HCT116 (cell line): ENCODE measurements at regions not wholly inside any gene's neighbourhood (a gene's known extent, or its start where the extent isn't known, plus 50 kb on each side); places are given as distances from the start of the nearest gene placed in this dataset.

Source experiments
- ATAC-seq: fragments of 200-7000 bp; cut with Tn5 transposase; 2 replicates; pipeline ENCODE4 v1.9.1; 2020; ENCODE audit warnings: mild to moderate bottlenecking, moderate library complexity
- BruUV-seq: library from RNA; stranded (reverse); fragments of 400-500 nt; replicated peaks from 2 replicates; lab custom pipeline; 2021; lab: Mats Ljungman, UMichigan
- CTCF ChIA-PET: fragments of 300-600 bp; sonication (Branson Sonifier 250); formaldehyde crosslinking; loops from one replicate; lab custom pipeline; 2021; ENCODE audit warnings: antibody characterized with exemption; lab: Charles Lee
- POLR2A ChIA-PET: fragments of 300-600, 350-600 bp; sonication (Branson Sonifier 250); formaldehyde crosslinking; loops from one replicate; lab custom pipeline; 2021; ENCODE audit warnings: antibody characterized with exemption; lab: Charles Lee
- RAD21 ChIA-PET, 2 experiments: fragments of 300-600 bp; sonication (Branson Sonifier 250); formaldehyde crosslinking; loops; one replicate each; lab custom pipeline; 2023; ENCODE audit warnings: low total read pairs in 2 of 2; ENCODE audit not compliant: uncharacterized antibody in 2 of 2, unreplicated experiment in 2 of 2, low non-redundant PET in 1 of 2; lab: Charles Lee
- DNase-seq: peaks from one replicate; pipeline ENCODE4 v3.0.0-alpha.2; 2010; ENCODE audit warnings: low read depth, low spot score
- H2AFZ ChIP-seq: fragments of 200-600 bp; shearing (Covaris generic), sonication (generic); 2 replicates; pipeline ENCODE4 v1.6.1; 2017; ENCODE audit warnings: low read depth, mixed run types, mixed read lengths, antibody characterized with exemption, low read length; ENCODE audit not compliant: poor library complexity, severe bottlenecking
- H3K27ac ChIP-seq: 2 replicates; pipeline ENCODE4 v1.5.1; 2012; ENCODE audit warnings: low read depth, low read length
- H3K27me3 ChIP-seq: fragments of 200-600 bp; sonication (generic); 2 replicates; pipeline ENCODE4 v1.6.1; 2016; ENCODE audit warnings: mixed run types, low read length, mixed read lengths; ENCODE audit not compliant: insufficient read depth
- H3K36me3 ChIP-seq, 2 experiments: fragments of 200-500 bp in 1 of 2; fragments of 200-600 bp in 1 of 2; sonication (Bioruptor generic) in 1 of 2; sonication (generic) in 1 of 2; 2 replicates each; pipeline versions ENCODE4 v1.5.1 to v1.6.1; 2014 to 2016; ENCODE audit warnings: low read length in 2 of 2, inconsistent platforms in 1 of 2, mixed read lengths in 1 of 2, mixed run types in 1 of 2; ENCODE audit not compliant: insufficient read depth in 2 of 2, control insufficient read depth in 1 of 2
- H3K4me1 ChIP-seq, 2 experiments: fragments of 200-600 bp in 1 of 2; sonication (generic) in 1 of 2; 2 replicates each; pipeline versions ENCODE4 v1.5.1 to v1.6.1; 2012 to 2017; ENCODE audit warnings: low read length in 2 of 2, inconsistent platforms in 1 of 2, mild to moderate bottlenecking in 1 of 2, mixed read lengths in 1 of 2, mixed run types in 1 of 2, moderate library complexity in 1 of 2; ENCODE audit not compliant: insufficient read depth in 2 of 2, control insufficient read depth in 1 of 2
- H3K4me2 ChIP-seq: fragments of 200-600 bp; sonication (generic); 2 replicates; pipeline ENCODE4 v1.6.1; 2017; ENCODE audit warnings: mixed run types, low read length, mixed read lengths
- H3K4me3 ChIP-seq, 2 experiments: fragments of 200-600 bp in 1 of 2; sonication (generic) in 1 of 2; replicated peaks in 1 of 2; 2 replicates each; pipeline ENCODE4 v1.5.1; 2011 to 2016; ENCODE audit warnings: low read length in 2 of 2, control low read depth in 1 of 2, low read depth in 1 of 2, mild to moderate bottlenecking in 1 of 2, mixed read lengths in 1 of 2, mixed run types in 1 of 2
- H3K79me2 ChIP-seq: fragments of 200-600 bp; sonication (generic); 2 replicates; pipeline ENCODE4 v1.6.1; 2017; ENCODE audit warnings: mild to moderate bottlenecking, mixed run types, low read length, moderate library complexity, mixed read lengths; ENCODE audit not compliant: insufficient read depth
- H3K9ac ChIP-seq: fragments of 200-600 bp; sonication (generic); 2 replicates; pipeline ENCODE4 v1.6.1; 2016; ENCODE audit warnings: low read length, mixed read lengths
- H3K9me2 ChIP-seq: fragments of 200-600 bp; sonication (generic), shearing (Covaris generic); 2 replicates; pipeline ENCODE4 v1.6.1; 2017; ENCODE audit warnings: mixed run types, mild to moderate bottlenecking, moderate library complexity; ENCODE audit not compliant: insufficient read depth
- H3K9me3 ChIP-seq, 2 experiments: fragments of 200-500 bp in 1 of 2; fragments of 200-600 bp in 1 of 2; sonication (Bioruptor generic) in 1 of 2; sonication (generic) in 1 of 2; 2 replicates each; pipeline ENCODE4 v1.6.1; 2014 to 2017; ENCODE audit warnings: low read length in 2 of 2, mixed read lengths in 2 of 2, inconsistent platforms in 1 of 2, low read depth in 1 of 2, mild to moderate bottlenecking in 1 of 2, mixed run types in 1 of 2, moderate library complexity in 1 of 2; ENCODE audit not compliant: control insufficient read depth in 1 of 2, insufficient read depth in 1 of 2
- H4K20me1 ChIP-seq: fragments of 200-600 bp; sonication (generic), shearing (Covaris generic); 2 replicates; pipeline ENCODE4 v1.6.1; 2017; ENCODE audit warnings: mixed run types, mild to moderate bottlenecking, moderate library complexity; ENCODE audit not compliant: insufficient read depth
- CEBPB ChIP-seq: IDR thresholded peaks from 2 replicates; pipeline ENCODE4 v1.6.1; 2012; ENCODE audit warnings: low read depth
- CTCF ChIP-seq, 3 experiments: fragments of 200-600 bp in 1 of 3; sonication (generic) in 1 of 3; IDR thresholded peaks in 2 of 3; conservative IDR thresholded peaks in 1 of 3; 2 replicates each; pipeline ENCODE4 v1.5.1; 2012 to 2017; ENCODE audit warnings: low read depth in 2 of 3, low read length in 2 of 3, antibody characterized with exemption in 1 of 3, borderline replicate concordance in 1 of 3, control low read depth in 1 of 3, mild to moderate bottlenecking in 1 of 3, mixed read lengths in 1 of 3, mixed run types in 1 of 3, moderate library complexity in 1 of 3; ENCODE audit not compliant: insufficient read depth in 1 of 3
- ELF1 ChIP-seq: IDR thresholded peaks from 2 replicates; pipeline ENCODE4 v1.6.1; 2012; ENCODE audit warnings: low read depth, borderline replicate concordance
- EZH2 ChIP-seq: fragments of 200-600 bp; sonication (generic); IDR thresholded peaks from 2 replicates; pipeline ENCODE4 v1.6.1; 2017; ENCODE audit warnings: antibody characterized with exemption, mixed run types
- FOSL1 ChIP-seq: IDR thresholded peaks from 2 replicates; pipeline ENCODE4 v1.6.1; 2012; ENCODE audit warnings: low read depth
- JUND ChIP-seq: IDR thresholded peaks from 2 replicates; pipeline ENCODE4 v1.6.1; 2012
- POLR2A ChIP-seq: IDR thresholded peaks from 2 replicates; pipeline ENCODE4 v1.7.0; 2011; ENCODE audit warnings: borderline replicate concordance; ENCODE audit not compliant: insufficient read depth, insufficient read length; ENCODE audit errors: extremely low read depth
- RAD21 ChIP-seq: IDR thresholded peaks from 2 replicates; pipeline ENCODE4 v1.6.1; 2012; ENCODE audit warnings: low read depth, mild to moderate bottlenecking
- SIN3A ChIP-seq: IDR thresholded peaks from 2 replicates; pipeline ENCODE4 v1.6.1; 2012; ENCODE audit warnings: low read depth
- SP1 ChIP-seq: IDR thresholded peaks from 2 replicates; pipeline ENCODE4 v1.6.1; 2012; ENCODE audit warnings: low read depth
- SRF ChIP-seq: IDR thresholded peaks from 2 replicates; pipeline ENCODE4 v1.6.1; 2012; ENCODE audit warnings: low read depth
- YY1 ChIP-seq: IDR thresholded peaks from 2 replicates; pipeline ENCODE4 v1.6.1; 2011; ENCODE audit warnings: low read length, low read depth, moderate library complexity, mild to moderate bottlenecking; ENCODE audit not compliant: insufficient replicate concordance; ENCODE audit errors: extremely low read depth
- ZNF274 ChIP-seq: fragments of 200-500 bp; sonication (Bioruptor generic); IDR thresholded peaks from 2 replicates; pipeline ENCODE4 v1.6.1; 2014; ENCODE audit warnings: mild to moderate bottlenecking, low read depth, low read length, inconsistent platforms
- intact Hi-C: fragments of 100-400 bp; cut with micrococcal nuclease; formaldehyde crosslinking; loops from 2 replicates; pipeline ENCODE4 v1.10.0; 2022
- TF ChIP-seq, protein P1 (sequence below): IDR thresholded peaks from 2 replicates; pipeline ENCODE4 v1.6.1; 2011; ENCODE audit warnings: mild to moderate bottlenecking, low read length, moderate library complexity; ENCODE audit not compliant: insufficient replicate concordance; ENCODE audit errors: extremely low read depth
- TF ChIP-seq, protein P2 (sequence below): IDR thresholded peaks from 2 replicates; pipeline ENCODE4 v1.6.1; 2012
- TF ChIP-seq, protein P3 (sequence below): IDR thresholded peaks from 2 replicates; pipeline ENCODE4 v1.6.1; 2012; ENCODE audit warnings: low read depth

- no peak for TF ChIP-seq CTCF (IDR thresholded peaks at IDR 0.05 in 2 of 3, conservative IDR thresholded peaks at IDR 0.05 in 1 of 3; ENCODE audit: borderline replicate concordance in 1 of 3, insufficient read depth in 1 of 3, low read depth in 2 of 3, low read length in 2 of 3)
Measured at GRCh38 chr4:126993351-126993750, 639.4 kb upstream of the INTU start (continued).

- Histone ChIP-seq H3K9ac (no peak overlapping the region), H3K79me2 (no peaks in the 10 kb centered on the region), H2AFZ (no peak overlapping the region), H3K9me2 (no peaks in the 10 kb centered on the region), H3K9me3 (no peaks in the 10 kb centered on the region), H3K4me3 (no peak overlapping the region), H3K27me3 (no peaks in the 10 kb centered on the region), H3K27ac (no peak overlapping the region)
- ChIA-PET RAD21 (no interaction called here), CTCF (no interaction called here), POLR2A (no interaction called here)
- no peak for DNase-seq
- ATAC-seq: no peak
- no TSS peak for BruUV-seq
- intact Hi-C loops: no loop called here
- TF ChIP-seq FOSL1 (no peak), ZNF274 (no peak), EZH2 (no peak), SP1 (no peak), JUND (no peak), CTCF (IDR thresholded peaks at IDR 0.05 in 2 of 3, conservative IDR thresholded peaks at IDR 0.05 in 1 of 3; ENCODE audit: borderline replicate concordance in 1 of 3, insufficient read depth in 1 of 3, low read depth in 2 of 3, low read length in 2 of 3) (no peak), ELF1 (no peak), YY1 (no peak), CEBPB (no peak), RAD21 (no peak), POLR2A (no peak), SRF (no peak), SIN3A (no peak)
- TF ChIP-seq, protein P1, sequence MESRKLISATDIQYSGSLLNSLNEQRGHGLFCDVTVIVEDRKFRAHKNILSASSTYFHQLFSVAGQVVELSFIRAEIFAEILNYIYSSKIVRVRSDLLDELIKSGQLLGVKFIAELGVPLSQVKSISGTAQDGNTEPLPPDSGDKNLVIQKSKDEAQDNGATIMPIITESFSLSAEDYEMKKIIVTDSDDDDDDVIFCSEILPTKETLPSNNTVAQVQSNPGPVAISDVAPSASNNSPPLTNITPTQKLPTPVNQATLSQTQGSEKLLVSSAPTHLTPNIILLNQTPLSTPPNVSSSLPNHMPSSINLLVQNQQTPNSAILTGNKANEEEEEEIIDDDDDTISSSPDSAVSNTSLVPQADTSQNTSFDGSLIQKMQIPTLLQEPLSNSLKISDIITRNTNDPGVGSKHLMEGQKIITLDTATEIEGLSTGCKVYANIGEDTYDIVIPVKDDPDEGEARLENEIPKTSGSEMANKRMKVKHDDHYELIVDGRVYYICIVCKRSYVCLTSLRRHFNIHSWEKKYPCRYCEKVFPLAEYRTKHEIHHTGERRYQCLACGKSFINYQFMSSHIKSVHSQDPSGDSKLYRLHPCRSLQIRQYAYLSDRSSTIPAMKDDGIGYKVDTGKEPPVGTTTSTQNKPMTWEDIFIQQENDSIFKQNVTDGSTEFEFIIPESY: no peak
- TF ChIP-seq, protein P2, sequence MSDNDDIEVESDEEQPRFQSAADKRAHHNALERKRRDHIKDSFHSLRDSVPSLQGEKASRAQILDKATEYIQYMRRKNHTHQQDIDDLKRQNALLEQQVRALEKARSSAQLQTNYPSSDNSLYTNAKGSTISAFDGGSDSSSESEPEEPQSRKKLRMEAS: no peak
- TF ChIP-seq, protein P3, sequence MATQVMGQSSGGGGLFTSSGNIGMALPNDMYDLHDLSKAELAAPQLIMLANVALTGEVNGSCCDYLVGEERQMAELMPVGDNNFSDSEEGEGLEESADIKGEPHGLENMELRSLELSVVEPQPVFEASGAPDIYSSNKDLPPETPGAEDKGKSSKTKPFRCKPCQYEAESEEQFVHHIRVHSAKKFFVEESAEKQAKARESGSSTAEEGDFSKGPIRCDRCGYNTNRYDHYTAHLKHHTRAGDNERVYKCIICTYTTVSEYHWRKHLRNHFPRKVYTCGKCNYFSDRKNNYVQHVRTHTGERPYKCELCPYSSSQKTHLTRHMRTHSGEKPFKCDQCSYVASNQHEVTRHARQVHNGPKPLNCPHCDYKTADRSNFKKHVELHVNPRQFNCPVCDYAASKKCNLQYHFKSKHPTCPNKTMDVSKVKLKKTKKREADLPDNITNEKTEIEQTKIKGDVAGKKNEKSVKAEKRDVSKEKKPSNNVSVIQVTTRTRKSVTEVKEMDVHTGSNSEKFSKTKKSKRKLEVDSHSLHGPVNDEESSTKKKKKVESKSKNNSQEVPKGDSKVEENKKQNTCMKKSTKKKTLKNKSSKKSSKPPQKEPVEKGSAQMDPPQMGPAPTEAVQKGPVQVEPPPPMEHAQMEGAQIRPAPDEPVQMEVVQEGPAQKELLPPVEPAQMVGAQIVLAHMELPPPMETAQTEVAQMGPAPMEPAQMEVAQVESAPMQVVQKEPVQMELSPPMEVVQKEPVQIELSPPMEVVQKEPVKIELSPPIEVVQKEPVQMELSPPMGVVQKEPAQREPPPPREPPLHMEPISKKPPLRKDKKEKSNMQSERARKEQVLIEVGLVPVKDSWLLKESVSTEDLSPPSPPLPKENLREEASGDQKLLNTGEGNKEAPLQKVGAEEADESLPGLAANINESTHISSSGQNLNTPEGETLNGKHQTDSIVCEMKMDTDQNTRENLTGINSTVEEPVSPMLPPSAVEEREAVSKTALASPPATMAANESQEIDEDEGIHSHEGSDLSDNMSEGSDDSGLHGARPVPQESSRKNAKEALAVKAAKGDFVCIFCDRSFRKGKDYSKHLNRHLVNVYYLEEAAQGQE: no peak
- TF ChIP-seq, all 23 proteins: peak for 0
- no peaks in the 10 kb centered on the region for H3K4me1 ChIP-seq
- H3K4me2 ChIP-seq: no peak overlapping the region
- H4K20me1 ChIP-seq: no peaks in the 10 kb centered on the region
- H3K36me3 ChIP-seq: no peaks in the 10 kb centered on the region
Measured at GRCh38 chr4:126995235-126995634, 637.5 kb upstream of the INTU start.
